ENCODE measurements at regions not wholly inside any gene's neighbourhood (a gene's known extent, or its start where the extent isn't known, plus 50 kb on each side); places are given as distances from the start of the nearest gene placed in this dataset.
"Not testable (repeated sequence)": the region's sequence is repeated elsewhere in the genome, so short reads cannot be mapped to it uniquely, and the experiment has no call there.

- DNase-seq: no peak
Observed at GRCh38 chr21:34272321-34272720, 91.5 kb upstream of the KCNE2 start.

- DNase-seq: peak; percentile 60
Observed at GRCh38 chr21:34274001-34274400, 89.8 kb upstream of the KCNE2 start.

GRCh38 chr21:34276711-34277425 is 86.9 kb upstream of the KCNE2 start:
- DNase-seq: peak; percentile 35

- DNase-seq: no peak
Observed at GRCh38 chr21:34278451-34278850, 85.4 kb upstream of the KCNE2 start.

- no peak for DNase-seq
Observed at GRCh38 chr21:34279285-34279684, 84.5 kb upstream of the KCNE2 start.

GRCh38 chr21:34279883-34280282 is 83.9 kb upstream of the KCNE2 start:
- no peak for DNase-seq

- peak; percentile 65 for DNase-seq
Observed at GRCh38 chr21:34280389-34280795, 83.4 kb upstream of the KCNE2 start.

- DNase-seq: no peak
Observed at GRCh38 chr21:34280959-34281358, 82.8 kb upstream of the KCNE2 start.

- peak; percentile 18 for DNase-seq
Observed at GRCh38 chr21:34282223-34282622, 81.6 kb upstream of the KCNE2 start.

GRCh38 chr21:34284666-34285065 is 79.1 kb upstream of the KCNE2 start:
- DNase-seq: no peak

GRCh38 chr21:34288042-34288441 is 75.8 kb upstream of the KCNE2 start:
- DNase-seq: not testable (repeated sequence)

GRCh38 chr21:34289856-34290255 is 74.0 kb upstream of the KCNE2 start:
- no peak for DNase-seq

- DNase-seq: no peak
Observed at GRCh38 chr21:34296878-34297277, 66.9 kb upstream of the KCNE2 start.

- DNase-seq: no peak
Observed at GRCh38 chr21:34298534-34299167, 65.2 kb upstream of the KCNE2 start.

- DNase-seq: no peak
Observed at GRCh38 chr21:34299168-34299539, 64.7 kb upstream of the KCNE2 start.

GRCh38 chr21:34302521-34302920 is 61.3 kb upstream of the KCNE2 start:
- DNase-seq: peak; percentile 41

GRCh38 chr21:34305605-34306604 is 57.9 kb upstream of the KCNE2 start:
- peak; percentile 12 for DNase-seq

- no peak for DNase-seq
Observed at GRCh38 chr21:34307991-34308532, 55.7 kb upstream of the KCNE2 start.

GRCh38 chr21:34311561-34312330 is 52.1 kb upstream of the KCNE2 start:
- no peak for DNase-seq

- DNase-seq: peak; percentile 40
Observed at GRCh38 chr21:34313116-34313515, 50.7 kb upstream of the KCNE2 start.
